Keratinocyte (primary cell): ENCODE measurements at regions not wholly inside any gene's neighbourhood (a gene's known extent, or its start where the extent isn't known, plus 50 kb on each side); places are given as distances from the start of the nearest gene placed in this dataset.

Experiments used
- DNase-seq: peaks from one replicate; pipeline ENCODE4 v3.0.0-alpha.2; 2011; ENCODE audit warnings: low read depth, missing footprints, low spot score
- FAIRE-seq: peaks from 2 replicates; lab custom pipeline; 2011; peaks lifted over from hg19 to GRCh38; lab: Jason Lieb, UNC
- H2AFZ ChIP-seq: 2 replicates; pipeline ENCODE4 v1.6.0; 2012; ENCODE audit warnings: low read length, control low read depth, inconsistent platforms; ENCODE audit not compliant: control insufficient read depth
- H3K27ac ChIP-seq: 2 replicates; pipeline ENCODE4 v1.5.1; 2011; ENCODE audit warnings: low read length; ENCODE audit not compliant: control insufficient read depth, insufficient read depth
- H3K27me3 ChIP-seq: 3 replicates; pipeline ENCODE4 v1.6.0; 2011; ENCODE audit warnings: low read length; ENCODE audit not compliant: control insufficient read depth, insufficient read depth; ENCODE audit errors: extremely low read depth
- H3K36me3 ChIP-seq, 2 experiments: 2 replicates in 1 of 2; 3 replicates in 1 of 2; pipeline ENCODE4 v1.5.1; 2011; ENCODE audit warnings: low read length in 2 of 2, mild to moderate bottlenecking in 1 of 2; ENCODE audit not compliant: control insufficient read depth in 2 of 2, insufficient read depth in 2 of 2; ENCODE audit errors: extremely low read depth in 1 of 2
- H3K4me1 ChIP-seq: 3 replicates; pipeline ENCODE4 v1.5.1; 2011; ENCODE audit warnings: low read length; ENCODE audit not compliant: control insufficient read depth, insufficient read depth; ENCODE audit errors: extremely low read depth
- H3K4me2 ChIP-seq: 3 replicates; pipeline ENCODE4 v1.6.0; 2011; ENCODE audit warnings: low read depth, low read length; ENCODE audit not compliant: control insufficient read depth, insufficient read depth; ENCODE audit errors: extremely low read depth
- H3K4me3 ChIP-seq, 3 experiments: fragments of 200-600 bp in 1 of 3; sonication (generic) in 1 of 3; 2 replicates in 2 of 3; 3 replicates in 1 of 3; pipeline ENCODE4 v1.5.1; 2011 to 2016; ENCODE audit warnings: low read length in 3 of 3, mild to moderate bottlenecking in 3 of 3, control low read depth in 2 of 3, inconsistent platforms in 1 of 3, low read depth in 1 of 3, mixed read lengths in 1 of 3, mixed run types in 1 of 3, moderate library complexity in 1 of 3; ENCODE audit not compliant: control insufficient read depth in 2 of 3, insufficient read depth in 2 of 3; ENCODE audit errors: extremely low read depth in 1 of 3
- H3K79me2 ChIP-seq: 2 replicates; pipeline ENCODE4 v1.6.0; 2012; ENCODE audit warnings: low read length; ENCODE audit not compliant: control insufficient read depth, insufficient read depth
- H3K9ac ChIP-seq: 3 replicates; pipeline ENCODE4 v1.6.0; 2011; ENCODE audit warnings: low read length; ENCODE audit not compliant: control insufficient read depth, insufficient read depth; ENCODE audit errors: extremely low read depth
- H3K9me1 ChIP-seq: 3 replicates; pipeline ENCODE4 v1.6.0; 2011; ENCODE audit warnings: low read length; ENCODE audit not compliant: control insufficient read depth, insufficient read depth; ENCODE audit errors: extremely low read depth
- H3K9me3 ChIP-seq: 2 replicates; pipeline ENCODE4 v1.5.1; 2012; ENCODE audit warnings: low read depth, low read length; ENCODE audit not compliant: control insufficient read depth
- H4K20me1 ChIP-seq: 3 replicates; pipeline ENCODE4 v1.6.0; 2011; ENCODE audit warnings: low read length; ENCODE audit not compliant: control insufficient read depth, insufficient read depth; ENCODE audit errors: extremely low read depth
- CTCF ChIP-seq, 3 experiments: IDR thresholded peaks in 1 of 3; conservative IDR thresholded peaks in 1 of 3; optimal IDR thresholded peaks in 1 of 3; 2 replicates in 2 of 3; 3 replicates in 1 of 3; pipeline versions ENCODE3 to v1.5.1; 2011; ENCODE audit warnings: low read length in 3 of 3, mild to moderate bottlenecking in 3 of 3, moderate library complexity in 2 of 3, control low read depth in 1 of 3, inconsistent platforms in 1 of 3; ENCODE audit not compliant: insufficient read depth in 2 of 3; ENCODE audit errors: extremely low read depth in 1 of 3
- EZH2 ChIP-seq: IDR thresholded peaks from one replicate; pipeline ENCODE4 v1.6.1; 2012; ENCODE audit warnings: inconsistent platforms, mild to moderate bottlenecking, low read length, moderate library complexity
- dilution Hi-C: fragments of 300-500 bp; cut with MboI; formaldehyde crosslinking; loops from one replicate; pipeline ENCODE4 v1.7.0; 2020; ENCODE audit warnings: low sequenced_read_pairs; ENCODE audit not compliant: extremely low pct_ligation_motif_present

- H3K27me3 ChIP-seq: peaks cover 4% of the 10 kb centered on the region
- no peak overlapping the region for H2AFZ ChIP-seq
- no peaks in the 10 kb centered on the region for H3K4me1 ChIP-seq
- H3K4me2 ChIP-seq: no peak overlapping the region
- H3K4me3 ChIP-seq: no peak overlapping the region
- H4K20me1 ChIP-seq: no peaks in the 10 kb centered on the region
- FAIRE-seq: no peak
- no peak for TF ChIP-seq CTCF (optimal IDR thresholded peaks at IDR 0.05 in 1 of 3, IDR thresholded peaks at IDR 0.05 in 1 of 3, conservative IDR thresholded peaks at IDR 0.05 in 1 of 3; ENCODE audit: extremely low read depth in 1 of 3, insufficient read depth in 2 of 3, low read length in 3 of 3)
- TF ChIP-seq EZH2: no peak
- no peak overlapping the region for H3K9ac ChIP-seq
- no peak for DNase-seq
- dilution Hi-C loops: no loop called here
- H3K36me3 ChIP-seq: no peaks in the 10 kb centered on the region
- no peak overlapping the region for H3K27ac ChIP-seq
- no peaks in the 10 kb centered on the region for H3K9me3 ChIP-seq
- no peaks in the 10 kb centered on the region for H3K9me1 ChIP-seq
- H3K79me2 ChIP-seq: no peaks in the 10 kb centered on the region
Measured at GRCh38 chr3:13708301-13708700, 159.4 kb downstream of the FBLN2 start.

GRCh38 chr3:13707456-13707855 is 158.5 kb downstream of the FBLN2 start:
- no peak for TF ChIP-seq CTCF (optimal IDR thresholded peaks at IDR 0.05 in 1 of 3, IDR thresholded peaks at IDR 0.05 in 1 of 3, conservative IDR thresholded peaks at IDR 0.05 in 1 of 3; ENCODE audit: extremely low read depth in 1 of 3, insufficient read depth in 2 of 3, low read length in 3 of 3)
- no peak for TF ChIP-seq EZH2
- H4K20me1 ChIP-seq: no peaks in the 10 kb centered on the region
- no peak for FAIRE-seq
- no peaks in the 10 kb centered on the region for H3K9me3 ChIP-seq
- no peaks in the 10 kb centered on the region for H3K79me2 ChIP-seq
- H3K27me3 ChIP-seq: peaks cover 4% of the 10 kb centered on the region
- no peak overlapping the region for H3K27ac ChIP-seq
- DNase-seq: no peak
- no peak overlapping the region for H3K4me3 ChIP-seq
- no peaks in the 10 kb centered on the region for H3K36me3 ChIP-seq
- H3K9ac ChIP-seq: no peak overlapping the region
- dilution Hi-C loops: no loop called here
- H2AFZ ChIP-seq: no peak overlapping the region
- H3K9me1 ChIP-seq: no peaks in the 10 kb centered on the region
- H3K4me2 ChIP-seq: no peak overlapping the region
- no peaks in the 10 kb centered on the region for H3K4me1 ChIP-seq
